ENCODE measurements at regions not wholly inside any gene's neighbourhood (a gene's known extent, or its start where the extent isn't known, plus 50 kb on each side); places are given as distances from the start of the nearest gene placed in this dataset.
A peak's percentile ranks its signal among the peaks of the same experiment; 100 is the strongest.

GRCh38 chr13:100746953-100747683 is 72.5 kb upstream of the TMTC4 start:
- no peak for DNase-seq (ENCODE audit: low read depth in 1 of 2, low spot score in 1 of 2)
- H3K27ac ChIP-seq (replicated peaks), result no peak overlapping the region
- peaks cover 3% of the 10 kb centered on the region for H3K27me3 ChIP-seq (ENCODE audit: insufficient read depth, poor library complexity, severe bottlenecking)
- H3K4me3 ChIP-seq (replicated peaks; ENCODE audit: insufficient read depth, low read length), result no peak overlapping the region
- no peak for TF ChIP-seq CTCF (IDR thresholded peaks at IDR 0.05; ENCODE audit: insufficient read depth, low read length)
- TF ChIP-seq POLR2AphosphoS5 (IDR thresholded peaks at IDR 0.05; ENCODE audit: low read depth), result no peak
- TF ChIP-seq REST (IDR thresholded peaks at IDR 0.05; ENCODE audit: insufficient replicate concordance, low read depth), result no peak
- TF ChIP-seq GABPA (IDR thresholded peaks at IDR 0.05; ENCODE audit: low read depth), result no peak
- no peak for TF ChIP-seq SPI1 (IDR thresholded peaks at IDR 0.05; ENCODE audit: borderline replicate concordance, low read depth)

GRCh38 chr13:100738176-100738855 is 63.7 kb upstream of the TMTC4 start:
- Histone ChIP-seq H3K4me3 (replicated peaks; ENCODE audit: insufficient read depth, low read length) (no peak overlapping the region), H3K27me3 (ENCODE audit: insufficient read depth, poor library complexity, severe bottlenecking) (peaks cover 5% of the 10 kb centered on the region), H3K27ac (replicated peaks) (no peak overlapping the region)
- no peak for TF ChIP-seq REST (IDR thresholded peaks at IDR 0.05; ENCODE audit: insufficient replicate concordance, low read depth)
- TF ChIP-seq SPI1 (IDR thresholded peaks at IDR 0.05; ENCODE audit: borderline replicate concordance, low read depth), result no peak
- no peak for TF ChIP-seq GABPA (IDR thresholded peaks at IDR 0.05; ENCODE audit: low read depth)
- TF ChIP-seq POLR2AphosphoS5 (IDR thresholded peaks at IDR 0.05; ENCODE audit: low read depth), result no peak
- TF ChIP-seq CTCF (IDR thresholded peaks at IDR 0.05; ENCODE audit: insufficient read depth, low read length), result no peak
- peak in 1 of 2 experiments; percentile 50 for DNase-seq (ENCODE audit: low read depth in 1 of 2, low spot score in 1 of 2)

- Histone ChIP-seq H3K27ac (replicated peaks) (no peak overlapping the region), H3K27me3 (ENCODE audit: insufficient read depth, poor library complexity, severe bottlenecking) (peaks cover 2% of the 10 kb centered on the region), H3K4me3 (replicated peaks; ENCODE audit: insufficient read depth, low read length) (no peak overlapping the region)
- no peak for DNase-seq (ENCODE audit: low read depth in 1 of 2, low spot score in 1 of 2)
- no peak for TF ChIP-seq CTCF (IDR thresholded peaks at IDR 0.05; ENCODE audit: insufficient read depth, low read length)
- TF ChIP-seq SPI1 (IDR thresholded peaks at IDR 0.05; ENCODE audit: borderline replicate concordance, low read depth), result no peak
- TF ChIP-seq POLR2AphosphoS5 (IDR thresholded peaks at IDR 0.05; ENCODE audit: low read depth), result no peak
- TF ChIP-seq REST (IDR thresholded peaks at IDR 0.05; ENCODE audit: insufficient replicate concordance, low read depth), result no peak
- no peak for TF ChIP-seq GABPA (IDR thresholded peaks at IDR 0.05; ENCODE audit: low read depth)
Measured at GRCh38 chr13:100735494-100735893, 60.9 kb upstream of the TMTC4 start.
